Activated naive CD8-positive, alpha-beta T cell (primary cell): ENCODE measurements at regions not wholly inside any gene's neighbourhood (a gene's known extent, or its start where the extent isn't known, plus 50 kb on each side); places are given as distances from the start of the nearest gene placed in this dataset.

Source experiments
- H3K27ac Mint-ChIP-seq: one replicate; pipeline ENCODE4 v1.8.0; 2021; ENCODE audit warnings: mixed read lengths
- H3K27me3 Mint-ChIP-seq: one replicate; pipeline ENCODE4 v1.8.0; 2021; ENCODE audit warnings: mixed read lengths
- H3K36me3 Mint-ChIP-seq: one replicate; pipeline ENCODE4 v1.8.0; 2021; ENCODE audit warnings: mixed read lengths
- H3K4me1 Mint-ChIP-seq: one replicate; pipeline ENCODE4 v1.8.0; 2021; ENCODE audit warnings: low read depth, mixed read lengths
- H3K4me3 Mint-ChIP-seq: one replicate; pipeline ENCODE4 v1.8.0; 2021; ENCODE audit warnings: mild to moderate bottlenecking, mixed read lengths
- H3K9me3 Mint-ChIP-seq: one replicate; pipeline ENCODE4 v1.8.0; 2021; ENCODE audit warnings: low read depth, mixed read lengths

GRCh38 chr7:9869151-9869550 lies 1104.5 kb upstream of the PHF14 start:
- peaks cover 7% of the 10 kb centered on the region for H3K9me3 Mint-ChIP-seq
- no peak overlapping the region for H3K4me3 Mint-ChIP-seq
- no peaks in the 10 kb centered on the region for H3K36me3 Mint-ChIP-seq
- H3K27me3 Mint-ChIP-seq, result no peaks in the 10 kb centered on the region
- H3K4me1 Mint-ChIP-seq, result no peaks in the 10 kb centered on the region
- no peak overlapping the region for H3K27ac Mint-ChIP-seq

DNA sequence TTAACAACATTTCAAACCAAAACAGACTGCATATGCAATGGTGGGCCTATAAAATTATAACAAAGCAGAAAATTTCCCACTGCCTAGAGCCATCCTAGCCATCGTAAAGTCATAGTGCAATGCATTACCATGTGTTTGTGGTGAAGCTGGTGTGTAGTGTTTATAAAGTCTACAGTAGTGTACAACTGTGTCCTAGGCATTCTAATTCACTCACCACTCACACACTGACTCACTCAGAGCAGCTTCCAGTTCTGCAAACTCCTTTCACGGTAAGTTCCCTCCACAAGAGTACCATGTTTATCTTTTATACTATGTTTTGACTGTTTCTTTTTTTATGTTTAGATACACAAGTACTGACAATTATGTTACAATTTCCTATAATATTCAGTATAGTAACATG lies 1104.1 kb upstream of the PHF14 start:
- H3K27ac Mint-ChIP-seq, result no peak overlapping the region
- H3K4me3 Mint-ChIP-seq, result no peak overlapping the region
- H3K4me1 Mint-ChIP-seq, result no peaks in the 10 kb centered on the region
- peaks cover 7% of the 10 kb centered on the region for H3K9me3 Mint-ChIP-seq
- H3K36me3 Mint-ChIP-seq, result no peaks in the 10 kb centered on the region
- no peaks in the 10 kb centered on the region for H3K27me3 Mint-ChIP-seq

DNA sequence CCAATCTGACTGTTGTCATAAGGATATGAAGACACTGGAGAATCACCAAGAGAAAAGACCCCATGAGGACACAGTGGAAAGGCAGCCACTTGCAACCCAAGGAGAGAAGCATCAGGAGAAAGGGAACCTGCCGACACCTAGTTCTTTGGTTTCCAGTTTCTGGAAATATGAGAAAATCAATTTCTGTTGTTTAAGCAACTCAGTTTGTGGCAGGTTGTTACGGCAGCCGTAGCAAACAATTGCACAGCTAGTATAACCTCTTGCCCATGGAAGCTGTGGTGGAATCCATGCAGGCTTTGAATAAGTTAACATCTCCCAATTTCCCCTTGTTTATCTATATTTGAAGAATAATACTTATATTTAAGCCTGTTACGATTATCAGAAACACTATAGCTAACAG lies 1103.0 kb upstream of the PHF14 start:
- H3K27me3 Mint-ChIP-seq, result no peaks in the 10 kb centered on the region
- H3K4me1 Mint-ChIP-seq, result no peaks in the 10 kb centered on the region
- peaks cover 7% of the 10 kb centered on the region for H3K9me3 Mint-ChIP-seq
- no peaks in the 10 kb centered on the region for H3K36me3 Mint-ChIP-seq
- no peak overlapping the region for H3K4me3 Mint-ChIP-seq
- no peak overlapping the region for H3K27ac Mint-ChIP-seq

GRCh38 chr7:9874182-9874581 lies 1099.5 kb upstream of the PHF14 start:
- H3K4me1 Mint-ChIP-seq, result no peaks in the 10 kb centered on the region
- no peaks in the 10 kb centered on the region for H3K36me3 Mint-ChIP-seq
- H3K9me3 Mint-ChIP-seq, result peaks cover under 1% of the 10 kb centered on the region

GRCh38 chr7:9876053-9876452 lies 1097.6 kb upstream of the PHF14 start:
- H3K4me3 Mint-ChIP-seq, result no peak overlapping the region
- H3K4me1 Mint-ChIP-seq, result no peaks in the 10 kb centered on the region
- no peak overlapping the region for H3K27ac Mint-ChIP-seq
- no peaks in the 10 kb centered on the region for H3K27me3 Mint-ChIP-seq
- peaks cover 4% of the 10 kb centered on the region for H3K9me3 Mint-ChIP-seq
- H3K36me3 Mint-ChIP-seq, result no peaks in the 10 kb centered on the region

More at GRCh38 chr7:9874182-9874581, 1099.5 kb upstream of the PHF14 start:
- Mint-ChIP-seq H3K27me3 (no peaks in the 10 kb centered on the region), H3K4me3 (no peak overlapping the region), H3K27ac (no peak overlapping the region)

DNA sequence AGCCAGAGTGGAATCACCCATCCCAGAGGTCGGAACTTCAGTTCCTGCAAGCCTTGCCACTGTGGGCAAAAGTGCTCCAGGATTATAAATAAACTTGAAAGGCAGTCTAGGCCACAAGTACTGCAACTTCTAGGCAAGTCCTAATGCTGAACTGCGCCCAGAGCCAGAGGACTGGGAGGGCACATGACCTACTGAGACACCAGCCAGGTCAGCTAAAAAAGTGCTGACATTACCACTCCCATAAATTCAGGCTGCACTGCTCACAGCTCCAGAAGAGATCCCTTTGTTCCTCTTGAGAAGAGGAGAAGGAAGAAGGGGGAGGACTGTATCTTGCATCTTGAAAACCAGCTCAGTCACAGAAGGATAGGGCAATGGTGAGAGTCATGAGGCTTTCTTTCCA lies 1084.1 kb upstream of the PHF14 start:
- no peak overlapping the region for H3K4me3 Mint-ChIP-seq
- no peak overlapping the region for H3K27ac Mint-ChIP-seq
- H3K27me3 Mint-ChIP-seq, result no peaks in the 10 kb centered on the region
- H3K4me1 Mint-ChIP-seq, result no peaks in the 10 kb centered on the region
- H3K9me3 Mint-ChIP-seq, result peaks cover 12% of the 10 kb centered on the region
- H3K36me3 Mint-ChIP-seq, result no peaks in the 10 kb centered on the region

DNA sequence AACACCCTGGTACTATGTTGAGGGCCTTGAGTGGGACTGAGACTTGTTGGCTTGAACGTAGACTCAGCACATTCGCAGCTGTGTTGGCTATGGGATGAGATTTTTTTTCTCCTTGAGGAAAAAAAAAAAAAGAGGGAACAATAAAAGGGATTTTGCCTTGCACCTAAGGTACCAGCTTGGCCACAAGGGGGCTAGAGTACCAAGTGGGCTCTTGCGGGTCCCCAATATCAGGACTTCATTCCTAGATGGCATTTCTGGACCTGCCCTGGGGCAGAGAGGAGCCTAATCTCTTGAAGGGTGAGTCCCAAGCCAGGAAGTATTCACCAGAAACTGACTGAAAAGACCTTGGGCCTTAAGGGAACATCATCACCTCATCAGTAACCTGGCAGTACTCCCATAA lies 1083.6 kb upstream of the PHF14 start:
- Mint-ChIP-seq H3K36me3 (no peaks in the 10 kb centered on the region), H3K9me3 (peaks cover 12% of the 10 kb centered on the region), H3K27me3 (no peaks in the 10 kb centered on the region), H3K27ac (no peak overlapping the region), H3K4me1 (no peaks in the 10 kb centered on the region), H3K4me3 (no peak overlapping the region)

- Mint-ChIP-seq H3K27me3 (no peaks in the 10 kb centered on the region), H3K9me3 (peaks cover 7% of the 10 kb centered on the region), H3K4me3 (no peak overlapping the region), H3K27ac (no peak overlapping the region), H3K4me1 (no peaks in the 10 kb centered on the region), H3K36me3 (no peaks in the 10 kb centered on the region)
These were observed 1082.6 kb upstream of the PHF14 start for GRCh38 chr7:9891056-9891455.

DNA sequence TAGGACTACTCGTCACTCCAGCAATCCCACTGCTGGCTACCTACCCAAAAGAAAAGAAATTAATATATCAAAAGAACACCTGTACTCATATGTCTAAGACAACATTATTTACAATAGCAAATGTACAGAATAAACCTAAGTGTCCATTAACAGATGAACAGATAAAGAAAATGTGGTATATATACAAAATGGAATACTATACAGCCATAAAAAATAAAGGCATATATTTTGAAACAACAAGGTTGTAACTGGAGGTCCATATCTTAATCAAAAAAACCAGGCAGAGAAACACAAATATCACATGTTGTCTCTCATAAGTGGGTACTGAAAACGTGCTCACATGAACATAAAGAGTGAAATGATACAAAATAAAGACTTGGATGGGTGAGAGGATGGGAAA lies 1073.3 kb upstream of the PHF14 start:
- Mint-ChIP-seq H3K9me3 (peaks cover 21% of the 10 kb centered on the region), H3K27me3 (no peaks in the 10 kb centered on the region), H3K27ac (no peak overlapping the region), H3K36me3 (no peaks in the 10 kb centered on the region), H3K4me3 (no peak overlapping the region), H3K4me1 (no peaks in the 10 kb centered on the region)

- Mint-ChIP-seq H3K36me3 (no peaks in the 10 kb centered on the region), H3K4me1 (no peaks in the 10 kb centered on the region), H3K27ac (no peak overlapping the region), H3K9me3 (peaks cover 7% of the 10 kb centered on the region), H3K4me3 (no peak overlapping the region), H3K27me3 (no peaks in the 10 kb centered on the region)
These were observed 1052.3 kb upstream of the PHF14 start for GRCh38 chr7:9921326-9921725.

DNA sequence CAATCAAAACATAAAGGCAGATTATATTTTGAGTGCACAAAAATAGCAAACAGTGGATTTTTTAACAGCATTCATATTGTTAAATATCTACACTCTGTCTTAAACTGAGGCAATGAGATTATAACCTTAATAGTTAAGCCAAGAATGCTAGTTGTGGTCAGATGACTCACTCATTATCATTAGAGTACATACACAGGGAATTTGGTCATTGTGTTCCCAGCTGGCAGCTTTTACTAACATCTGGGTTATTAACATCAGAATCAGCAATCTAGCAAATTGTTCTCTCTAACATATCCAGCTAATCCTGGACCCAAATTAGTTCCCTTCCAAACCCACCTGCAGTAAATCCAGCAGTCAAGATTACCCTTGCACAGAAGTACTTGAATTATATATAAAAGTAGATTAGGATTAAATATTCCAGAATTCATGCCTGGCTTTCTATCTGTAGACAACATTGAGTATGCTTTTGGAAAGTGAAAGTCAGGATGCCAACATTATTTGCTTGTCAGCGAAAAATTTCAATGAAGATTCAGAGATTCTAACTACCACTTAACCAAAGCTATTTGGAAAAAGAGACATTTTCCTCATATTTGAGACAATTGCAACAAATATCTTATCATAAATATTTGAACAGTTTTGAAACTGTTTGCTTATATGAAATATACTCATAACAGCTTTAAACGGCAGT lies 1035.6 kb upstream of the PHF14 start:
- Mint-ChIP-seq H3K27ac (no peak overlapping the region), H3K9me3 (no peaks in the 10 kb centered on the region), H3K27me3 (no peaks in the 10 kb centered on the region), H3K4me3 (no peak overlapping the region), H3K36me3 (no peaks in the 10 kb centered on the region), H3K4me1 (no peaks in the 10 kb centered on the region)

- Mint-ChIP-seq H3K9me3 (no peaks in the 10 kb centered on the region), H3K36me3 (no peaks in the 10 kb centered on the region), H3K27me3 (no peaks in the 10 kb centered on the region), H3K27ac (no peak overlapping the region), H3K4me3 (no peak overlapping the region), H3K4me1 (no peaks in the 10 kb centered on the region)
These were observed 1034.5 kb upstream of the PHF14 start for GRCh38 chr7:9939176-9939575.

GRCh38 chr7:9945131-9945530 lies 1028.5 kb upstream of the PHF14 start:
- no peaks in the 10 kb centered on the region for H3K27me3 Mint-ChIP-seq
- H3K36me3 Mint-ChIP-seq, result no peaks in the 10 kb centered on the region
- no peak overlapping the region for H3K27ac Mint-ChIP-seq
- peaks cover 4% of the 10 kb centered on the region for H3K9me3 Mint-ChIP-seq
- no peak overlapping the region for H3K4me3 Mint-ChIP-seq
- no peaks in the 10 kb centered on the region for H3K4me1 Mint-ChIP-seq

GRCh38 chr7:9945857-9946256 lies 1027.8 kb upstream of the PHF14 start:
- H3K36me3 Mint-ChIP-seq, result no peaks in the 10 kb centered on the region
- H3K9me3 Mint-ChIP-seq, result peaks cover 4% of the 10 kb centered on the region
- H3K4me1 Mint-ChIP-seq, result no peaks in the 10 kb centered on the region
- no peaks in the 10 kb centered on the region for H3K27me3 Mint-ChIP-seq
- no peak overlapping the region for H3K27ac Mint-ChIP-seq
- no peak overlapping the region for H3K4me3 Mint-ChIP-seq

DNA sequence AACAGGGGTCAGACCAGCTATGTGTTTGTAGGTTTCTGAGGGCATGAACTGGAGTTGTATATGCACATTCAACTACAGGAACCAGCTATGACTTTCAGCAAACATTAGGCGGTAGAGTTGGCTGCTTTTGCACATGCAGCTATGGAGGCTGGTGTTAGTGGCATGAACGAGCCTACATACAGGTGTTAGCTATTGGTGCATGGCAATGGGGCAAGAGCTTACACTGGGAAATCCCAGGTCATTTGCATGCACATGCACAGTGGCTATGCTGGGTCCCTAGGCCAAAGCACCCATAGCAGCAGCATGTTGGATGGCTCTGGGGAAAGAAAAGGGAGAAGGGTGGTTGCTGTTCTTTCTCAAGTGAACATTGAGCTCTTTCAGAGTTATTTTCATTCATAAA lies 1018.5 kb upstream of the PHF14 start:
- no peaks in the 10 kb centered on the region for H3K36me3 Mint-ChIP-seq
- no peaks in the 10 kb centered on the region for H3K27me3 Mint-ChIP-seq
- peaks cover 3% of the 10 kb centered on the region for H3K9me3 Mint-ChIP-seq
- no peak overlapping the region for H3K4me3 Mint-ChIP-seq
- no peak overlapping the region for H3K27ac Mint-ChIP-seq
- no peaks in the 10 kb centered on the region for H3K4me1 Mint-ChIP-seq

- Mint-ChIP-seq H3K27ac (no peak overlapping the region), H3K9me3 (peaks cover 3% of the 10 kb centered on the region), H3K4me1 (no peaks in the 10 kb centered on the region), H3K36me3 (no peaks in the 10 kb centered on the region), H3K4me3 (no peak overlapping the region), H3K27me3 (no peaks in the 10 kb centered on the region)
These were observed 1015.2 kb upstream of the PHF14 start for GRCh38 chr7:9958486-9958885.
